ENCODE measurements at regions not wholly inside any gene's neighbourhood (a gene's known extent, or its start where the extent isn't known, plus 50 kb on each side); places are given as distances from the start of the nearest gene placed in this dataset.

DNA sequence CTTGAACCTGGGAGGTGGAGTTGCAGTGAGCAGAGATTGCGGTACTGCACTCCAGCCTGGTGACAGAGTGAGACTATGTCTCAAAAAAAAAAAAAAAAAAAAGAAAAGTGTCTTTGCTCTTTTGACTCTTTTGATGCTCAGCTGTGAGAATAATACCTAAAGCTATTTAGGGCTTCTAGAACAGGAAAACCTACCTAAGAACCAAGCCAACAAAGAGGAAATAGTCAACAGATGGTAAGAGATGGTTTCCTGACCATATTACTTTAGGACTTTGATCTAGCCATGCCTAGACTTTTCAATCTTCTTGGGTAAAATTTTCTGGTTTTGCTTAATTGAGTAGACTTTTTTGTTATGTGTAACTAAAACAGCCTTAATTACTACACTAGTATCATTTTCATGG is 508.1 kb downstream of the EPHA7 start:
- Histone ChIP-seq H3K9me3 (ENCODE audit: control insufficient read depth in 3 of 3, low read length in 3 of 3) (no peaks in the 10 kb centered on the region), H3K4me3 (ENCODE audit: low read length in 3 of 3) (no peak overlapping the region), H3K27me3 (ENCODE audit: control insufficient read depth in 3 of 3, insufficient read depth in 3 of 3, low read length in 3 of 3) (no peaks in the 10 kb centered on the region), H3K4me1 (ENCODE audit: control insufficient read depth in 3 of 3, insufficient read depth in 3 of 3, low read length in 3 of 3) (no peaks in the 10 kb centered on the region), H3K9ac (ENCODE audit: low read depth in 1 of 3, low read length in 3 of 3) (no peak overlapping the region), H3K27ac (ENCODE audit: low read depth, low read length) (no peak overlapping the region), H3K36me3 (ENCODE audit: control insufficient read depth in 3 of 3, insufficient read depth in 3 of 3, low read length in 3 of 3) (no peaks in the 10 kb centered on the region)

- Histone ChIP-seq H3K9ac (ENCODE audit: low read depth in 1 of 3, low read length in 3 of 3) (no peak overlapping the region), H3K27ac (ENCODE audit: low read depth, low read length) (no peak overlapping the region), H3K27me3 (ENCODE audit: control insufficient read depth in 3 of 3, insufficient read depth in 3 of 3, low read length in 3 of 3) (no peaks in the 10 kb centered on the region), H3K36me3 (ENCODE audit: control insufficient read depth in 3 of 3, insufficient read depth in 3 of 3, low read length in 3 of 3) (no peaks in the 10 kb centered on the region), H3K4me1 (ENCODE audit: control insufficient read depth in 3 of 3, insufficient read depth in 3 of 3, low read length in 3 of 3) (no peaks in the 10 kb centered on the region), H3K9me3 (ENCODE audit: control insufficient read depth in 3 of 3, low read length in 3 of 3) (no peaks in the 10 kb centered on the region), H3K4me3 (ENCODE audit: low read length in 3 of 3) (no peak overlapping the region)
Observed at GRCh38 chr6:92910646-92911045, 508.7 kb downstream of the EPHA7 start.

DNA sequence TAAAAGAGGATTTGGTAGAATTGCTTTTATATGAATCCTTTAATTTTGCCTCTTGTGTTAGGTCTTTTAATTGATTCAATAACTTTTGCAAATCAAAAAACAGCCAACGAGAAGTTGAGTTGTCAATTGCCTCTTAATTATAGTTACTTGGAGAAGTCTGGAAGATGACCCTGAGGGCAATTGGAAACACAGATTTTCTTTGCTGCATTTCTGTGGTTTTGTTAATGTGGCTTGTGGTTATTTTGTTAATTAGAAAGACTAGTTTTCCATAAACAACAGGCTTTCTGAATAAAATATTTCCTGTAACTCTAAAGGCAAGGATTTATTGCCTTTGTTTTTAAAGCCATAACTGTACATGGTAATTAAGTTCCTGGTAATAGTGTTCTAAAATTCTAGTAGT is 513.0 kb downstream of the EPHA7 start:
- Histone ChIP-seq H3K27me3 (ENCODE audit: control insufficient read depth in 3 of 3, insufficient read depth in 3 of 3, low read length in 3 of 3) (no peaks in the 10 kb centered on the region), H3K4me1 (ENCODE audit: control insufficient read depth in 3 of 3, insufficient read depth in 3 of 3, low read length in 3 of 3) (no peaks in the 10 kb centered on the region), H3K4me3 (ENCODE audit: low read length in 3 of 3) (no peak overlapping the region), H3K27ac (ENCODE audit: low read depth, low read length) (no peak overlapping the region), H3K36me3 (ENCODE audit: control insufficient read depth in 3 of 3, insufficient read depth in 3 of 3, low read length in 3 of 3) (no peaks in the 10 kb centered on the region), H3K9me3 (ENCODE audit: control insufficient read depth in 3 of 3, low read length in 3 of 3) (no peaks in the 10 kb centered on the region), H3K9ac (ENCODE audit: low read depth in 1 of 3, low read length in 3 of 3) (no peak overlapping the region)

DNA sequence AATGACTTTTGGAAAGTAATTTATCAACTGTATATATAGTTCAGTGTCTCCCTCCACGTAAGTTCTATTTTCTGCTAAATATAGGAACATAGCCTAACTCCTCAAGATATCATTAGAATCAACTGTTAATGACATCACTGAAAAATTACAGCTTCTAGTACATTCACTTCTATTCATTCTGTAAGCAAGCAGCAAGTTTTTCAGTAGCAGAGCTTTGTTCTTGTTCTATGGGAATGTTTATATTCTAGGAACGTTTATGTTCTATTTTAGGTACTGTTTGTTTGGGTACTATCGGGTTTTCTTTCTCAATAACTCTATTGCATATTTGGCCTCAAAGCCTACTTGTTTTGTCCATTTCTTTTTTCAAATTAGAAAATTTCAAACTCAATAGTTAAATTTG is 525.6 kb downstream of the EPHA7 start:
- Histone ChIP-seq H3K4me1 (ENCODE audit: control insufficient read depth in 3 of 3, insufficient read depth in 3 of 3, low read length in 3 of 3) (no peaks in the 10 kb centered on the region), H3K9me3 (ENCODE audit: control insufficient read depth in 3 of 3, low read length in 3 of 3) (no peaks in the 10 kb centered on the region), H3K4me3 (ENCODE audit: low read length in 3 of 3) (no peak overlapping the region), H3K36me3 (ENCODE audit: control insufficient read depth in 3 of 3, insufficient read depth in 3 of 3, low read length in 3 of 3) (no peaks in the 10 kb centered on the region), H3K27me3 (ENCODE audit: control insufficient read depth in 3 of 3, insufficient read depth in 3 of 3, low read length in 3 of 3) (no peaks in the 10 kb centered on the region), H3K27ac (ENCODE audit: low read depth, low read length) (no peak overlapping the region), H3K9ac (ENCODE audit: low read depth in 1 of 3, low read length in 3 of 3) (no peak overlapping the region)

DNA sequence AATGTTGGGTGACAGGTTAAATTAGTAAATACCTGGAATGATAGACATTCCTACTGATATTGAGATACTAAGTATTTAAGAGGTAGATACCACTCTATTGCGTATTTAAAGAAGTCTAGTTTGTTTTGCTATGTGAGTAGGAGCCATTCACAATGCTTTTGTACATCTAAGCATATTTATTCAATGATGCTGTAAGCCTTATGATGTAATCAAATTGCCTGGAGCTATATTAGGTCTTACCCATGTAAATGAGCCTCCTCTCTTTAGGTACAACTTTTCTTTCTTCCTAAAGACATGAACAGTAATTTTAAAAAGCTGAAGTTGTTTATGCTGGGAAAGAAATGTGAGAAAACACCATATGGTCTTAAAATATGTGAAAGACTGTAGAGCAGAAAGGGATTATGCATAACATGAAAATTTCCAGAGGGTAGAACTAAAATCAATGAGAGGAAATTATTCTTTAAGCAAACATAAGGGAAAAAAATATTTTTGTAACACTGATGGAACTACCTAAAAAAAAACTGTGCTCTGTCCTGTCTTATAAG is 526.7 kb downstream of the EPHA7 start:
- Histone ChIP-seq H3K4me3 (ENCODE audit: low read length in 3 of 3) (no peak overlapping the region), H3K27me3 (ENCODE audit: control insufficient read depth in 3 of 3, insufficient read depth in 3 of 3, low read length in 3 of 3) (no peaks in the 10 kb centered on the region), H3K9me3 (ENCODE audit: control insufficient read depth in 3 of 3, low read length in 3 of 3) (peaks cover 0 to 3% (median 0%) of the 10 kb centered on the region in 3 donors), H3K36me3 (ENCODE audit: control insufficient read depth in 3 of 3, insufficient read depth in 3 of 3, low read length in 3 of 3) (no peaks in the 10 kb centered on the region), H3K4me1 (ENCODE audit: control insufficient read depth in 3 of 3, insufficient read depth in 3 of 3, low read length in 3 of 3) (no peaks in the 10 kb centered on the region), H3K27ac (ENCODE audit: low read depth, low read length) (no peak overlapping the region), H3K9ac (ENCODE audit: low read depth in 1 of 3, low read length in 3 of 3) (no peak overlapping the region)

DNA sequence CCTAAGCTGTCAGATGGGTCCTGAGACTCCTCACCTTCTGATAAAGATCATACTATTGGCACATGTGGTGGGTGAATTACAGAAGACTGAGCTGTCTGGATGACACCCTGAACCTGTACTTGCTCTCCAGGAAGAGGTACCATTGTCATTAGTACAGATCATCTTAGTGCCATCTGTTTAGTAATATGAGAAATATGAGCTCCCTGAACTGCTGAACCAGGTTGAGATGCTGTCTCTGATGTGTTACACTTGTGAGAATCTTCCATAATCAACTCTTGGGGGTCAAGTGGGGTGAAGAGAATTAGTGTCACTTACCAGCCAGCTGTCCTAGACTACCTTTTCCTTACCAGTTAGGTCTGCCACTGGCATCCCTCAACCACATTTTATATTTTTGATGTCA is 531.0 kb downstream of the EPHA7 start:
- Histone ChIP-seq H3K27me3 (ENCODE audit: control insufficient read depth in 3 of 3, insufficient read depth in 3 of 3, low read length in 3 of 3) (no peaks in the 10 kb centered on the region), H3K4me1 (ENCODE audit: control insufficient read depth in 3 of 3, insufficient read depth in 3 of 3, low read length in 3 of 3) (no peaks in the 10 kb centered on the region)

DNA sequence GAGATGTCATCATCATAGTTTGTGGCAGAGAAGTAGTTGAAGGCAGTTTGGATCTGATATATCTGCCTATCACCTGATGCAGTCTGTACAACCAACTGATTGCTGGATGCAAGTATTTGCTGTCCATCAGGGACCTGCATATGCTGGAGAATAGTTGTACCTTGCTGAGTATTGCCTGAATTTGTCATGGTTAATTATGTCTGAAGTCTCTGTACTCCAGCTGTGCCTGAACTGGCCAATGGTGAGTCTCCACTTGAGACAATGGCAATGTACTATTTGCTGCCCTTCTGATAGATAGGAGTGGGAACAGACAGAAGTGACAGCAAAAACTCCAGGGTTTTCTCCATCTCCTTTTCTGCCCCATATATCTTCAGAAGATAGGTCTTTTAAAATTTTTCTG is 531.5 kb downstream of the EPHA7 start:
- Histone ChIP-seq H3K27me3 (ENCODE audit: control insufficient read depth in 3 of 3, insufficient read depth in 3 of 3, low read length in 3 of 3) (no peaks in the 10 kb centered on the region), H3K4me1 (ENCODE audit: control insufficient read depth in 3 of 3, insufficient read depth in 3 of 3, low read length in 3 of 3) (no peaks in the 10 kb centered on the region), H3K4me3 (ENCODE audit: low read length in 3 of 3) (no peak overlapping the region), H3K36me3 (ENCODE audit: control insufficient read depth in 3 of 3, insufficient read depth in 3 of 3, low read length in 3 of 3) (no peaks in the 10 kb centered on the region), H3K9me3 (ENCODE audit: control insufficient read depth in 3 of 3, low read length in 3 of 3) (peaks cover 0 to 4% (median 0%) of the 10 kb centered on the region in 3 donors), H3K9ac (ENCODE audit: low read depth in 1 of 3, low read length in 3 of 3) (no peak overlapping the region), H3K27ac (ENCODE audit: low read depth, low read length) (no peak overlapping the region)

More for the DNA sequence above, 531.0 kb downstream of the EPHA7 start:
- Histone ChIP-seq H3K36me3 (ENCODE audit: control insufficient read depth in 3 of 3, insufficient read depth in 3 of 3, low read length in 3 of 3) (no peaks in the 10 kb centered on the region), H3K4me3 (ENCODE audit: low read length in 3 of 3) (no peak overlapping the region), H3K9me3 (ENCODE audit: control insufficient read depth in 3 of 3, low read length in 3 of 3) (peaks cover 0 to 4% (median 0%) of the 10 kb centered on the region in 3 donors), H3K9ac (ENCODE audit: low read depth in 1 of 3, low read length in 3 of 3) (no peak overlapping the region), H3K27ac (ENCODE audit: low read depth, low read length) (no peak overlapping the region)

DNA sequence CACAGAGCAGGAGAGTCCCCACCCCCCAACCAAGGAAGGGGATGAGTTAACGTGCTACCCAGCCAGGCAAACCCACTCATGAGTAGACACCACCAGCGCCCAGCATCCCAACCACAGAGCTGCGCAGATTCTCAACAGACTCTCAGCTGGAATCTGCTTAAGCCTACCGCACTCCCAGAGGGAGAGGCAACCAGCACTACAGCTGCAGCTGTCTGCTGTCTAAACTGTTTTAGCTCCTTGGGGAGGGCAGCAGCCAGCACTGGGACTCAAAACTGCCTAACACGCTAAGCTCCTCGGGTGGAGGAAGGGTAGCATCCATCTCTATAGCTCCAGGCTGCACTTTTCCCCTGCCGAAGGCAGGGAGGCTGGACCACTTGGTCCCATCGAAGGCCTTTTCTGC is 539.8 kb downstream of the EPHA7 start:
- Histone ChIP-seq H3K4me3 (ENCODE audit: low read length in 3 of 3) (no peak overlapping the region), H3K9ac (ENCODE audit: low read depth in 1 of 3, low read length in 3 of 3) (no peak overlapping the region), H3K27ac (ENCODE audit: low read depth, low read length) (no peak overlapping the region), H3K27me3 (ENCODE audit: control insufficient read depth in 3 of 3, insufficient read depth in 3 of 3, low read length in 3 of 3) (no peaks in the 10 kb centered on the region), H3K9me3 (ENCODE audit: control insufficient read depth in 3 of 3, low read length in 3 of 3) (no peaks in the 10 kb centered on the region), H3K36me3 (ENCODE audit: control insufficient read depth in 3 of 3, insufficient read depth in 3 of 3, low read length in 3 of 3) (no peaks in the 10 kb centered on the region), H3K4me1 (ENCODE audit: control insufficient read depth in 3 of 3, insufficient read depth in 3 of 3, low read length in 3 of 3) (no peaks in the 10 kb centered on the region)

- H3K27me3 ChIP-seq (ENCODE audit: control insufficient read depth in 3 of 3, insufficient read depth in 3 of 3, low read length in 3 of 3): no peaks in the 10 kb centered on the region
- no peak overlapping the region for H3K4me3 ChIP-seq (ENCODE audit: low read length in 3 of 3)
- H3K9me3 ChIP-seq (ENCODE audit: control insufficient read depth in 3 of 3, low read length in 3 of 3): no peaks in the 10 kb centered on the region
- no peaks in the 10 kb centered on the region for H3K36me3 ChIP-seq (ENCODE audit: control insufficient read depth in 3 of 3, insufficient read depth in 3 of 3, low read length in 3 of 3)
- no peaks in the 10 kb centered on the region for H3K4me1 ChIP-seq (ENCODE audit: control insufficient read depth in 3 of 3, insufficient read depth in 3 of 3, low read length in 3 of 3)
- H3K9ac ChIP-seq (ENCODE audit: low read depth in 1 of 3, low read length in 3 of 3): no peak overlapping the region
- no peak overlapping the region for H3K27ac ChIP-seq (ENCODE audit: low read depth, low read length)
Observed at GRCh38 chr6:92864966-92865555, 554.3 kb downstream of the EPHA7 start.

GRCh38 chr6:92849636-92850035 is 569.7 kb downstream of the EPHA7 start:
- H3K4me3 ChIP-seq (ENCODE audit: low read length in 3 of 3): no peak overlapping the region
- no peaks in the 10 kb centered on the region for H3K9me3 ChIP-seq (ENCODE audit: control insufficient read depth in 3 of 3, low read length in 3 of 3)
- no peaks in the 10 kb centered on the region for H3K27me3 ChIP-seq (ENCODE audit: control insufficient read depth in 3 of 3, insufficient read depth in 3 of 3, low read length in 3 of 3)
- H3K4me1 ChIP-seq (ENCODE audit: control insufficient read depth in 3 of 3, insufficient read depth in 3 of 3, low read length in 3 of 3): no peaks in the 10 kb centered on the region
- no peak overlapping the region for H3K9ac ChIP-seq (ENCODE audit: low read depth in 1 of 3, low read length in 3 of 3)
- no peaks in the 10 kb centered on the region for H3K36me3 ChIP-seq (ENCODE audit: control insufficient read depth in 3 of 3, insufficient read depth in 3 of 3, low read length in 3 of 3)
- no peak overlapping the region for H3K27ac ChIP-seq (ENCODE audit: low read depth, low read length)

Measured in skeletal muscle tissue (tissue), 3 donors.